GM04504 (cell line): ENCODE measurements at regions not wholly inside any gene's neighbourhood (a gene's known extent, or its start where the extent isn't known, plus 50 kb on each side); places are given as distances from the start of the nearest gene placed in this dataset.

Source experiments
- DNase-seq: peaks from one replicate; pipeline ENCODE4 v3.0.0-alpha.2; 2012; ENCODE audit warnings: low read depth

DNA sequence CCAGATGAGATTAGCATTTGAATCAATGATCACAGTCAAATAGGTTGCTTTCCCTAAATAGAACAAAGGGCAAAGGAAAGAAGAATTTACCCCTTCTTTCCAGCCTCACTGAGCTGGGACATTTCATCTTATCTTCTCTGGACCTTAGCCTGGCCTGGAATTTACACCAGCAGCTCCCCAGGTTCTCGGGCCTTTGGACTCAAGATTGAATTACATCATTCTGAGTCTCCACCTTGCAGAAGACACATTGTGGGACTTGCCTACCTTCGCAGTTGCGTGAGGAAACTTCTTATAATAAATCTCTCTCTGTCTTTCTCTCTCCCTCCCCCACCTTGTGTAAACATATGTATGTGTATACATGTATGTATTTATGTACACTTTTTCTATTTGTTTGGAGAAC is 732.4 kb downstream of the IPMK start:
- DNase-seq: no peak

DNA sequence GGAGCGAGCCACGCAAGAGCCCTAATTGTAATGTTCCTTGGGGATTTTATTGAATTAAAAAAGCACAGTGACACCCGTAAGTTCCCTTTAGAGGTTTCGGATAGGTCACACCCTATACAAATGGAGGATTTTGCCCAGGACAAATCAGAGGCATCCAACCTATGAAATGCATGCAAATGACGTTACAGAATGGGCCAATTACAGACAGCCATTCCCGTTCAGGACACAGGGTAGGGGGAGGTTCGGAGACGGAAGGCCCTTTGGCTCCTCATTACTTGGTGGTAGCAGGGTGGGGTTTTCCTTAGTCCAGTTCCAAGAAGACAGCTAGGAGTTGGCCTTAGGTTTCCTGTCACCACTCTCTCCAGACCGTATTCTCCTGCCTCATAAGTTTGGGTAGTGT is 754.1 kb downstream of the IPMK start:
- no peak for DNase-seq

DNA sequence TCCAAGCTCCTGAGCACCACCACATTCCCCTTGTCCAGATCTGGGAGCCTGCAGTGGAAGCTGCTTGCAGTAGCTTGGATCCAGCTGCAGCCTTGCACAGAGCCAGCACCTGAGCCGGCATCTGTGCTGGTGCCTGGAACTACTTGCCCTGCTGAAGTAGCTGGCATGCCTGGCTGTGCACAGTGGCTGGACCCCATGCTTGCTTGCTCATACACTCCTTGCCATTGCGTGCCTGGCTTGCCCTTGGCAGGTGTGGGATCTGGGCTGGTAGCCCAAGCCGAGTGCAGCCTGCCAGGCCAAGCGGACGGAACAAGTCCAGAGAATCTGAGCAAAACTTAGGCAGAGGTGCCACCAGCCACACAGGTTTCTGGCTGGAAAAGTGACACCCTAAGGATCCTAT is 759.9 kb downstream of the IPMK start:
- no peak for DNase-seq

DNA sequence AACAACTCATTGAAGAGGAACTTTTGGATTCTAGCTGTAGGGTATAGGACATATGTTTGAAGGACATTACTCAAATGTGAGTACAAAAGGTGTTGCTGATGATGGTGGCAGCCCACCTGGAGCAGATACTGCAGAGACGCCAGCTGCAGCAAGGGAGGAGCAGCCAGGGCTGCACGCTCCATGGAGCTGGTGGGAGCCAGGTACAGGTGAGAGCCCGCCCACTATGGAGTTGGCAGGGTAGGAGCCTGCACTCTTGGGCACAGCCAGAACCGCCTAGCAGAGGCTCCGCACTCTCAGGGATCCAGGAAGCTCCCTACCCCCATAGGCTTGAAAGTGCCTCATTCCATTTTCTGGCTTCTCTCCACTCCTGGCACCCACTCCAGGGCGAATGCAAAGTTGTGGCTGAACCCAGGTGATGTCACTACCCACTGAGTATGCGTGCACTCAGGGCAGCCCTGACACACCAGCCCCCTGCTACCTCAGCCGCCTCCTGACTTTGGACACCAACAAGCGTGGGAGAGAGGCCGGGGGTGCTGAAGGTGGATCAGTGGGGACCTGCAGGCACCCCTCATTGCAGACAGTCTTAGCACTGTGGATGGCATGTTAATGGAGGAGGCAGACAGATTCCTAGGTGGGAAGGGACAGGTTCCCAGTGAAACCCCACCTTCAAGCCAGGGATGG is 761.1 kb downstream of the IPMK start:
- no peak for DNase-seq

DNA sequence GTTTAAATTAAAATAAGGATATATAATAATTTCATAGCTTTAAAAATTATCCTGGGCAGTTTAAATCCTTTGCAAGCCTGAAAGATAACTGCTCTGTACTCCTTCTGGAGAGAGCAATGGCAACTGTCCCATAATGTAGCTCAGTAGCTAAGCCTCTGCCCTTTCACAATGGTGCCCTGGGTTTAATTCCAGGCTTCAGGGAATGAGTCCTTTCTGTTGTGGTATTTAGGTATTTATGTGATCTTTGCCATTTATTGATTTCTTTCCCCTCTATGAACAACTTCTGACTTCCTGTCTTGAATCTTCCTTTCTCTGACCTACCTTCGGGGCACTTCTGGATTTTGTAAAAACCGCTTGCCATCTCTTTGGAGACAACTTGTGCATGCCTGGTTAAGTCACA is 773.2 kb downstream of the IPMK start:
- DNase-seq: no peak

DNA sequence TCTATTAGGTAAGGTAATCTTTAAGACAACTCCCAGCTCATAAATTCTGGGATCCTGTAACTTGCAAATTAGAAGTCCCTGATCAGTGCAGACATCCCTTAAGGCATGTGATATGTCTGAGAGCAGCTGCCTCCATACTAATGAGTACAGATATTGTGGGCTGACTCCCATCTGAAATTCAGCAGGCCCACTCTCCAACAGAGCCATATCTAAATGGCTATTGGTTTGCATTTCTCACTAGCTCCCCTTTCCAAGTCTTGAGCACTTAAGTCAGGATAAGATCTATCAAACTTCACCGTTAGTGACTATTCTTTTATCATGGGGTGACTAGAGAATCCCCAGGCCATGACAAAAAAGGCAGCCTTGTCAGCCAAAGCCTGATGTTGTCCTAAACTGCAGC is 785.4 kb downstream of the IPMK start:
- no peak for DNase-seq

DNA sequence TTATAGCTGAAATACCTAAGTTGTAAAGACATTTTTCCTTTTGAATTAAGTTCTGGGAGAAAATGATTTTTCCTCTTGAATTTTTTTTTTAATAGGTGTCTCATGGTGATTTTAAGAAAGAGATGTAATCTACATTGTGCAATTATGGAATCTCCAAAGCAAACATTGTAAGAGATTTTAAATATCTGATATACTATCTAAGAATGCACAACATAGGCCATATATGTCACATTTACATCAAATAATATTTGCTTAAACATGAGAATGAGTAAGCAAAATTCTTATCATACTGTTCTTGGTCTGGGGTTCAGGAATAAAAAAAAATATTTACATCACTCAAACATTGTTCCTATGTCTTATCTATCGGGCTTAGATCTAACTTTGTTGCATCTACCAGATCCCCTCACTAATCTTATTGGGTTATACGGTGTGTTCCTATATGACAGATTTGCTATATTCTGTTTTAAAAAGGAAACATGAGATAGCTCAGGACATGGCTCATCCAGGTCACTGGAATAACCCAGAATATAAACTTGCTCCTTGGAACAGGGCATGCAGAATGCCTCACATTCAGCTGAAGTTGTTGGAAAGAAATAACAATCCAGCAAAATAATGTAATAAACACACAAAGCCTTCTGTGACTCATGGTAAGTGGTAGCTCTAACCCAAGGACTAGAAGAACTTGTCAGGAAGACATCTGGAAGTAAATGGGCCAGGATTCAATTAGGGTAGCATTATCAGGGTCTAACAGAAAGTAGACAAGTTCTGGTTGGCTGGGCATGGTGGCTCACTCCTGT is 794.7 kb downstream of the IPMK start:
- no peak for DNase-seq

DNA sequence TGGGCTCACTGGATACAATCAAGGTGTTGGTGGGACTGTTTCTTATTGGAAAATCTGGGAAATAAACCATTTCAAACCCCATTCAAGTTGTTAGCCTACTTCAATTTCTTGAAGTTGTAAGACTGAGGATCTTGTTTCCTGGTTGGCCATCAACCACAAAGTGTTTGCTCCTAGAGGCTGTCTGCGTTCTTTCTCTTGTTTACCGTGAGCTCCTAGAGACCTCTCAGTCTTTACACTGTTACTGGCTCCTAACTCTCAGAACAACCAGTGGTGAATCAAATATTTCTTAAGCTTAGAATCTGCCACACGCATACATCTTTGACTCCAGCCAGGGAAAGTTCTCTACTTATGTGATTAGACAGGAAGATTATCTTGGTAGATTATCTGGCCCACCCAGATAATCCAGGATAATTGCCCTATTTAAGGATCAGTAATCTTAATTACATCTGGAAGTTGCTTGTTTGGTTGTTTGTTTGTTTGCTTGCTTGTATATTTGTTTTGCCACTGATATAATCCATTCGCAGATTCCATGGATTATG is 798.7 kb downstream of the IPMK start:
- no peak for DNase-seq

DNA sequence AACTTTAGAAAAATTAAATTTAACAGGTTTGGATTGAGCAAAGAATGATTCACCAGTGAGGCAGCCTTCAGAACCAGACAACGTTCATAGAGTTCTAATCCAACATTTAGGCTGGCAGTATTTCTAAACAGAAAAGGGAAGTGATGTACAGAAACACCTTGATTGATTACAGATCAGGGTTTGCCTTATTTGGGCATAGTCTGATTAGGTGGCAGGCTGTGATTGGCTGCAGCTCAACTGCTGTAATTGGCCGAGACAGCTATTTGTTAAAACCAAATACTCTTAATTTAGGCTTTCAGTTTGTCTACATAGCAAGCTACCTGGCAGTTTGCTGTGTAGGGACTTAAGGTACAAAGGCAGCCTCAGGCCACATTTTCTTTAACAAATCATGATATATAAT is 802.5 kb downstream of the IPMK start:
- DNase-seq: no peak

DNA sequence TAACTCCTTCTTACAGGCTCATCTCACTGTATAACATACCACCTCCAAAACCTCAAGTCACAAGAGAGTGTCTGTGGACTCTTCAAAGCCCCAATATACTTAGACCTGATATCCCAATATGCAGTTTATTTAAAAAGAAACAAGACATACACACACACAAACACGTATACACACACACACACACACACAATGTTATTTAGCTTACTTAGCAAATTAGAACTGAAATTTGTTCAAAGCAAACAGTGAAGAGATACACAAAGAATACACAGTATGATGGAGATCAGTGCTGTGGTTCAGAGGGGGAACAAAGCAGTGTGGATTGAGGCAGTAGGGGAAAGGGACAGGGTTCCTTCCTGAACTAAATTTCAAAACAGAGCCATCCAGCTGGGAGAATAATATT is 807.2 kb downstream of the IPMK start:
- no peak for DNase-seq

DNA sequence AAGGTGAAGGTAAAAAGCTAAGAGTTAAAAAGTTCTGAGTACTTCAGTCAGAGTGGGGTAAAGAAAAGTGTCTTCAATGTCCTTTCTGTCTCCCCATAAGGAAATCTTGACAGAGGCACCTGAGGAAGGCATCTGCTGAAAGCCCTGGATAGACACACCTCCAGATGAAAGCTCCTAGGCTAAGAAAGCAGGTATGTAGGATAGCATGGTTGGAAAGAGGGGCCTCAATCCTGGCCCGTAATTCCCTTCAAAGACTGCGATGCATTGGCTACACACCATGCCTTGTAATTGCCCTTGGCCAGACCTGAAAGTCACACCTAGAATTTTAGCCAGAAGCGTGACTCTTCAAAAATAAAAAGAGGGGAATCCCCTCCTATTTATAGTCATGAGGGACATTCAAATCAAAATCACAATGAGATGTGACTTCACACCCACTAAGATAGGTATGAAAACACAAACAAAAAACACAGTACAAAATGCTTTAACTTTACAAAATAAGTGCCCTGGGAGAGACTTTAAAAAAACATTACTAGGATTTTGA is 809.7 kb downstream of the IPMK start:
- DNase-seq: no peak

DNA sequence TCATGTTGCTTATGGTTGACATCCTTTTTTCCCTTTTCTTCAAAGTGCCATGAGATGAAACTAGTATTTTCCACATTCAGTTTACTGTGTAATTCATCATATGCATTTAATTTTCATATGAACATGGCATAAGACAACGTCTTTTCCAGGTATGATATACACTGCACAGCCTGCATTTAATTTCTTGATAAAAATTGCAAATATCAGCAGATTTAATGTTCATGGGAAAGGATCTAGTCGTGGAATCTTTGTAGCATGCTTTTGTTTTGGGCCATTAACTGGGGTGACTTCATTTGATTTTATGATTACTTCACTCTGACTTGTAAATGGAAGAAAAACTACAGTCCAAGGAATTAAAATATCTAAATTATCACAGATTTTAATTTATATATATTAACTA is 837.3 kb downstream of the IPMK start:
- no peak for DNase-seq

DNA sequence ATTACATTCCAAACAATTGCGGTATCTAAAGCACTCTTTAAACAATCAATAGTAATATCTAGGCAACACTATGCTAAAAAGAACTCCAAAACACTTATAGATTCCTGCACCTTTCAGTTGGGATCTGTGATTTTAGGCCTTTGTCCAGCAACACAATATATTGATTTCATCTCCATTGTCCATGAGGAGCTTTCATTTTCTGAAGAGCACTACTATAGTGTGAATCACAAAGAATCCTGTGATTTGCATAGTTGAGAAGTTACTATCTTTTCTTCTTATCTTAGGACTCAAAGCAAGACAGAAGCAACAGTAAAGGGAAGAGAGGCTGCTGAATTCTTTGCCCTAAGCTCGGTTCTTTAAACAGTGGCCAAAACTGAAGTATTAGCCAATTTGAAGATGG is 846.8 kb downstream of the IPMK start:
- no peak for DNase-seq

DNA sequence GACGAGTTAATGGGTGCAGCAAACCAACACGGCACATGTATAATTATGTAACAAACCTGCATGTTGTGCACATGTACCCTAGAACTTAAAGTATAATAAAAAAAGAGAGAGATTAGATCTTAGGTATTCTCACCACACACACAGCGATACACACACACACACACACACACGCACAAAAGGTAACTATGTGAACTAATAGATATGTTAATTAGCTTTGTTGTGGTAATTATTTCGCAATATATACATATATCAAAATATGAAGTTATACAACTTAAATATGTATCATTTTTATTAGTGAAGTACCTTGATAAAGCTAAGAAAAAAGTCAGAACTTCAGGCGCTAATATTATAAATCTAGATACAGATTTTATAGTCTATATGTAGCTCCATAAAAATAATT is 849.2 kb downstream of the IPMK start:
- DNase-seq: no peak

DNA sequence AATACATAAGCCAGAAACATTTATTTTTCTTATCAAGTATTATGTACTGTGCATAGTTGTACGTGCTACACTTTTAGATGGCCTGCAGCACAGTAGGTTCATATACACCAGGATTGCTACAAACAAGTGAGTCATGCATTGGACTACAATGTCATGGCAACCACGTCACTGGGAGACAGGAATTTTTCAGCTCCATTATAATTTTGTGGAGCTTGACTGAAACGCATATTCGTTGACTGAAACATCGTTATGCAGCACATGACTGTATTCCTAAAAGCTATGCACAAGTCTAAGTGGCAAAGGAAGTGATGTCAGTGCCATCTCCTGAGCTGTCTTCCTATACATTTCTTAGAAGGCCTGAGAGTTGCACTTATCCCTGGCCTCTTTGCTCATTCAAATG is 871.8 kb downstream of the IPMK start:
- no peak for DNase-seq

DNA sequence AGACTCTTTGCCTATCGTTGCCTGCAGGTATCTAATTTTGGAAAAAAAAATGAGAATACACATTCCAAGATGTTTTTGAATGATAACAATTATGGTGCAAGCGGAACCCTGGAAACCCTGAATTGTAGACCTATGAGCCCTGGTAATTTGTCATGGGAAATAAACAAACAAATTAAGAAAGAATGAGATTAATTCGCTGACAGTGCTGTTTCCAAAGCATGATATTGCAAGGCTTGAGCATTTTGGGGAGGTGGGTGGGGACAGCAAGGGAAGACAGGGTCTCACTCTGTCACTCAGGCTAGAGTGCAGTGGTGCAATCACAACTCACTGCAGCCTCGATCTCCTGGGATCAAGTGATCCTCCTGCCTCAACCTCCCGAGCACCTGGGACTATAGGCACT is 900.3 kb downstream of the IPMK start:
- no peak for DNase-seq

DNA sequence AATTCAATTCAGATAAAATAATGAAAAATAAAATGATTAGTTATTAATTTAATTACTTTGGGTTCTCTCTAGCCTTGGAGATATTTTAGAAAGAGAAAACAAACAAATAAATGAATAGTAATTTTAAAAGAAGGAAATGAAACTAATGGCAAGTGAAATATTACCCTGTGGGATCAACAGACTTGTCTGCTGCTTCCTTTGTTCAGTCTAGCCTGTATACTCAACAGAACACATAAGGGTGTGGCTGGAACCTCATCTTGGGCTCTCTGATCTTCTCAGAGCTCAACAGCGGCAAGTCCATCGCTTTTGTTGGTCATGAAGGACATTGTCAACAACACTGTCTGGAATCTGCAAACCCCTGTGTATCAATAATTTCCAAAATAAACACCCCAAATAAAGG is 904.9 kb downstream of the IPMK start:
- no peak for DNase-seq

DNA sequence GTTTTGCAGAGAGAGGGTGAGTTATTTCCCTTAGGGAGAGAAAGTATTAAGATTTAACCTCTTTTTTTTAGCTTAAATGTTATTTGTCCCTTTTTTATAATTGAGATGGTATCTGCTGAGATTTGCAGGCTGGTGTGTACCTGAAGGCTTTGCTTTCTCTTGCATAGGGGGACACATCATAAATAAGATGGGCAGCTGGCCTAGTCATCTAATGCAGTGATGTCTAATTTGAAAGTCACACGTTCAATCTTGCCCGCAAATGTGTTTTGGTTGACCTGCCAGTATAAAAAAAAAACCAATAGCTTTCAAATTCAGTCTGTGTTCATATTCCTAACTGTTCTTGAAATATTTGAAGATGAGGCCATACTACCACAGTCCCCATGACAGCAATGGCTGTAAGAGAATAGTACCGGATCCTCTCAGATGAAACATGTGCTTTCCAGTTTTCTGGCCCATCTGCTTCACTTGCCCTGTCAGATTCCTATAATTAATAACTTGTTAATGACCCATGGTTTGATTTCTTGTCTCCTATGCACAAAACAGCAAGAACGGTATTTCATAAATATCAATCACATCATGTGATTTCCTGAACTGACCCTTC is 914.2 kb downstream of the IPMK start:
- DNase-seq: no peak

DNA sequence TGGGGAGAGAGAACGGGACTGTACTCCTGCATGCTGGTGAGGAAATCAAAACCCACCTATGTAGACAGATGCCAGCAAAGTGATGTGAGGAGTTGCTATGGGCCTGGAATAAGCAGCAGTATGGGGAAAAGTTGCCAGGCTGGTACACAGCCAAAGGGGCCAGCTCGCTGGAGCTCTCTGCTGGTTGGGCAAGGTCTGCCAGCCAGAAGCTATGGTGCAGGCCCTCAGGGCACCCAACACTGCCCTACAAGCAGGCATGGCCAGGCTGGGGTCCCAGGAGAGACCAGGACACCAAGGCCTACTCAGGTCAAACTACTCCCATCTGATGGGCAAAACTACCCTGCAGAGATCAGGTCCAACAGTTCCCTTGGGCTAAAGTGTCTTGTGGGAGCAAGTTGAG is 916.6 kb downstream of the IPMK start:
- DNase-seq: no peak

DNA sequence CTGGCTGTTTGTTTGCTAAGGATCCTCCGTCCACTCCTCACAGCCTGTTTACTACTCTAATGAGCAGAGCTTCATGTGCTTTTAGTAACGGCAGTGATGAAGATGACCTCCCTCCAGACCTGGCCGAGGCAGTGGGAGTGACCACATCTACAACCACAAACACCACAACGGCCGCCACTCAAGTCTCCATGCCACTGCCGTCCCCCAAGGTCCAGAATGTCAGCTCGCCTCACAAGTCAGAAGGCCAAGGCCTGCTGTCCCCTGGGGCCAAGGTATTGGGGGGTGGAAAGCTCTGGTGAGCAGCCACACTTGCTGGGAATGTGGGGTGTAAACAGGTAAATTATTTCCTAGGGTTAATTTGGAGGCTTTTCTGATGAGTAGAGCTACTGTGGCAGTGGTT is 926.4 kb downstream of the IPMK start:
- DNase-seq: no peak

DNA sequence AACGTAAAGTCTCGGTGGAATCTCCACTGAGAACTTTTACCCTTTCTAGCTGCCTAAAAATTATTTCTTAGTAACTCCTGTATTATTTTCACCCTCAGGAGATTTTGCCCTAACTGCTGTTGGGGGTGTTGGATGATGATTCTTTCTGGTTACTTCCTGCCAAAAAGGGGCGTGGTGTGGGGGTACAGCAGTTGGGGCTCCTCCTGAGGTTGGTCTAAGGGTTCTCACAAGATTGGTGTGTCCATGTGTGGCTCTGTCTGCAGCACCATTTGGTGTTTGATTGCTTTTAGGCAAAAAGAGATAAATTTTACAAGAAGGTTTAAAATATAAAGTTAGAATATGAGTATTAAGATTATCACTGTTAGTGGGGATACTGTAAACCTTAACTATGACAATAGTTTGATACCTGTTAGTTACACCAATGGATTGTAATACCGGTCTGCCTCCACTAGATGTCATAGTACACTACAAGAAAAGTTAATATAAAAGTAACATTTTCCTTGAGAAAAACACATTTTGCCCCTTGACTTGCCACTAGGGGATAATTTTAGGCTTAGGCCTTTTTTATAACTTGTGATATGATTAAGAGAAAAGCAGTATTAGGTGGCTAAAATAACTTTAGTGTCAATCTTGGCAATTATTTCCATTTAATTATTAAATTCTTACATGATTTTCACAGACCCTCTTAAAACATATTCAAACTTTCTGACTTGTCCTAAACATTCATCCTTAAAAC is 928.7 kb downstream of the IPMK start:
- peak; percentile 4 for DNase-seq

DNA sequence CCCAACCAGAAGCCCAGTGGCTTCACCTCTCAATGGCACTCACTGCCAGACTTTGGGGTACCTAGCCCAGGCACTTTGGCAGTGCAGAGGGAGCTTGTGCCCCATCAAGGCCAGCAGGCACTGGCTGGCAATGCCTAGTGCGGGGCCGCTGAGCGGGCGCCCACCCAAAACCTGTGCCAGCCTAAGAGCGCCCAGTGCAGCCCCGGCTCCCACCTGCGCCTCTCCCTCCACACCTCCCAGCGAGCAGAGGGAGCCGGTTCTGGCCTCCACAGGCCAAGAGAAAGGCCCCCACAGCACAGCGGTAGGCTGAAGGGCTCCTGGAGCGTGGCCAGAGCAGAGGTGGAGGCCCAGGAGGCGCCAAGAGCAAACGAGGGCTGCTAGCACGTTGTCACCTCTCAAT is 930.8 kb downstream of the IPMK start:
- no peak for DNase-seq
